ENCODE measurements at regions not wholly inside any gene's neighbourhood (a gene's known extent, or its start where the extent isn't known, plus 50 kb on each side); places are given as distances from the start of the nearest gene placed in this dataset.

- TF ChIP-seq SP1 (IDR thresholded peaks at IDR 0.05) (no peak), ELF4 (IDR thresholded peaks at IDR 0.05) (no peak), SUZ12 (IDR thresholded peaks at IDR 0.05) (no peak), FOXK2 (IDR thresholded peaks at IDR 0.05) (no peak), HDGF (IDR thresholded peaks at IDR 0.05; ENCODE audit: borderline replicate concordance) (no peak), ZNF384 (IDR thresholded peaks at IDR 0.05) (no peak), CTBP1 (IDR thresholded peaks at IDR 0.05; ENCODE audit: borderline replicate concordance) (no peak), BHLHE40 (IDR thresholded peaks at IDR 0.05; ENCODE audit: borderline replicate concordance) (no peak), NFRKB (IDR thresholded peaks at IDR 0.05) (no peak), FOXM1 (IDR thresholded peaks at IDR 0.05; ENCODE audit: borderline replicate concordance) (no peak), TARDBP (IDR thresholded peaks at IDR 0.05) (no peak), ARNT (IDR thresholded peaks at IDR 0.05) (no peak)
- TF ChIP-seq, protein P1, sequence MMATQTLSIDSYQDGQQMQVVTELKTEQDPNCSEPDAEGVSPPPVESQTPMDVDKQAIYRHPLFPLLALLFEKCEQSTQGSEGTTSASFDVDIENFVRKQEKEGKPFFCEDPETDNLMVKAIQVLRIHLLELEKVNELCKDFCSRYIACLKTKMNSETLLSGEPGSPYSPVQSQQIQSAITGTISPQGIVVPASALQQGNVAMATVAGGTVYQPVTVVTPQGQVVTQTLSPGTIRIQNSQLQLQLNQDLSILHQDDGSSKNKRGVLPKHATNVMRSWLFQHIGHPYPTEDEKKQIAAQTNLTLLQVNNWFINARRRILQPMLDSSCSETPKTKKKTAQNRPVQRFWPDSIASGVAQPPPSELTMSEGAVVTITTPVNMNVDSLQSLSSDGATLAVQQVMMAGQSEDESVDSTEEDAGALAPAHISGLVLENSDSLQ (IDR thresholded peaks at IDR 0.05): no peak
Observed at GRCh38 chr6:63466242-63466733, 106.0 kb upstream of the LOC128125822 start.

All from HEK293T (cell line).